Upper lobe of left lung (tissue), 4 donors: ENCODE measurements at regions not wholly inside any gene's neighbourhood (a gene's known extent, or its start where the extent isn't known, plus 50 kb on each side); places are given as distances from the start of the nearest gene placed in this dataset.

Experiments used
- CTCF ChIP-seq, 6 experiments: fragments of 450-650 bp in 4 of 6; fragments of 200-600 bp in 2 of 6; sonication (generic) in 2 of 6; IDR thresholded peaks; one replicate each; pipeline ENCODE4 v1.5.1; 2016 to 2019; ENCODE audit warnings: antibody characterized with exemption in 6 of 6
- POLR2A ChIP-seq, 4 donors: fragments of 450-650 bp; IDR thresholded peaks; one replicate each; pipeline ENCODE4 v1.5.1; 2016 to 2017; ENCODE audit warnings: antibody characterized with exemption in 4 of 4, mild to moderate bottlenecking in 2 of 4
- POLR2AphosphoS5 ChIP-seq, 2 donors: sonication (generic); formaldehyde crosslinking; IDR thresholded peaks; one replicate each; pipeline ENCODE4 v1.5.1; 2017; ENCODE audit warnings: antibody characterized with exemption in 2 of 2

- TF ChIP-seq POLR2AphosphoS5 (IDR thresholded peaks at IDR 0.05) (no peak), POLR2A (IDR thresholded peaks at IDR 0.05) (no peak), CTCF (IDR thresholded peaks at IDR 0.05) (no peak)
These were observed 152.6 kb upstream of the SYT1 start for GRCh38 chr12:78711954-78712353.
